GM12864 (cell line): ENCODE measurements at regions not wholly inside any gene's neighbourhood (a gene's known extent, or its start where the extent isn't known, plus 50 kb on each side); places are given as distances from the start of the nearest gene placed in this dataset.

Experiments
- DNase-seq: peaks from one replicate; pipeline ENCODE4 v3.0.0-alpha.2; 2011; ENCODE audit warnings: low read depth
- H3K4me3 ChIP-seq: 2 replicates; pipeline ENCODE4 v1.5.1; 2011; ENCODE audit warnings: mild to moderate bottlenecking, low read depth, low read length, control low read depth
- TF ChIP-seq, protein P1 (sequence below): IDR thresholded peaks from 2 replicates; pipeline ENCODE4 v1.5.1; 2011; ENCODE audit warnings: low read depth, mild to moderate bottlenecking, moderate library complexity, low read length, control low read depth, inconsistent platforms; ENCODE audit errors: missing control alignments

GRCh38 chr17:34420900-34421299 is 57.9 kb upstream of the CCL1 start:
- DNase-seq, result no peak
- TF ChIP-seq, protein P1, sequence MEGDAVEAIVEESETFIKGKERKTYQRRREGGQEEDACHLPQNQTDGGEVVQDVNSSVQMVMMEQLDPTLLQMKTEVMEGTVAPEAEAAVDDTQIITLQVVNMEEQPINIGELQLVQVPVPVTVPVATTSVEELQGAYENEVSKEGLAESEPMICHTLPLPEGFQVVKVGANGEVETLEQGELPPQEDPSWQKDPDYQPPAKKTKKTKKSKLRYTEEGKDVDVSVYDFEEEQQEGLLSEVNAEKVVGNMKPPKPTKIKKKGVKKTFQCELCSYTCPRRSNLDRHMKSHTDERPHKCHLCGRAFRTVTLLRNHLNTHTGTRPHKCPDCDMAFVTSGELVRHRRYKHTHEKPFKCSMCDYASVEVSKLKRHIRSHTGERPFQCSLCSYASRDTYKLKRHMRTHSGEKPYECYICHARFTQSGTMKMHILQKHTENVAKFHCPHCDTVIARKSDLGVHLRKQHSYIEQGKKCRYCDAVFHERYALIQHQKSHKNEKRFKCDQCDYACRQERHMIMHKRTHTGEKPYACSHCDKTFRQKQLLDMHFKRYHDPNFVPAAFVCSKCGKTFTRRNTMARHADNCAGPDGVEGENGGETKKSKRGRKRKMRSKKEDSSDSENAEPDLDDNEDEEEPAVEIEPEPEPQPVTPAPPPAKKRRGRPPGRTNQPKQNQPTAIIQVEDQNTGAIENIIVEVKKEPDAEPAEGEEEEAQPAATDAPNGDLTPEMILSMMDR, result no peak
- H3K4me3 ChIP-seq, result no peak overlapping the region

- peak; percentile 16 for DNase-seq
- no peak overlapping the region for H3K4me3 ChIP-seq
- TF ChIP-seq, protein P1, result peak; percentile 96
Observed at GRCh38 chr17:34420254-34420766, 57.3 kb upstream of the CCL1 start.

- TF ChIP-seq, protein P1, result no peak
- no peak overlapping the region for H3K4me3 ChIP-seq
- no peak for DNase-seq
Observed at GRCh38 chr17:34416116-34416515, 53.1 kb upstream of the CCL1 start.

GRCh38 chr17:34414339-34414738 is 51.3 kb upstream of the CCL1 start:
- TF ChIP-seq, protein P1, result no peak
- no peak for DNase-seq
- no peak overlapping the region for H3K4me3 ChIP-seq

- TF ChIP-seq, protein P1, result no peak
- no peak for DNase-seq
- H3K4me3 ChIP-seq, result no peak overlapping the region
Observed at GRCh38 chr17:34413443-34414119, 50.5 kb upstream of the CCL1 start.

- TF ChIP-seq, protein P1, result no peak
- DNase-seq, result no peak
- no peak overlapping the region for H3K4me3 ChIP-seq
Observed at GRCh38 chr17:34412965-34413441, 50.0 kb upstream of the CCL1 start.
